Activated CD4-positive, alpha-beta T cell treated with anti-CD3 and anti-CD28 coated beads, Interleukin-2, amount 50 U/mL, for 24 hours (primary cell): ENCODE measurements at regions not wholly inside any gene's neighbourhood (a gene's known extent, or its start where the extent isn't known, plus 50 kb on each side); places are given as distances from the start of the nearest gene placed in this dataset.
"Not testable (repeated sequence)": the region's sequence is repeated elsewhere in the genome, so short reads cannot be mapped to it uniquely, and the experiment has no call there.

ENCODE experiments used
- DNase-seq, 2 donors: peaks; one replicate each; pipeline ENCODE4 v3.0.0-alpha.2; 2020; ENCODE audit warnings: low read depth in 1 of 2, low spot score in 1 of 2

DNA sequence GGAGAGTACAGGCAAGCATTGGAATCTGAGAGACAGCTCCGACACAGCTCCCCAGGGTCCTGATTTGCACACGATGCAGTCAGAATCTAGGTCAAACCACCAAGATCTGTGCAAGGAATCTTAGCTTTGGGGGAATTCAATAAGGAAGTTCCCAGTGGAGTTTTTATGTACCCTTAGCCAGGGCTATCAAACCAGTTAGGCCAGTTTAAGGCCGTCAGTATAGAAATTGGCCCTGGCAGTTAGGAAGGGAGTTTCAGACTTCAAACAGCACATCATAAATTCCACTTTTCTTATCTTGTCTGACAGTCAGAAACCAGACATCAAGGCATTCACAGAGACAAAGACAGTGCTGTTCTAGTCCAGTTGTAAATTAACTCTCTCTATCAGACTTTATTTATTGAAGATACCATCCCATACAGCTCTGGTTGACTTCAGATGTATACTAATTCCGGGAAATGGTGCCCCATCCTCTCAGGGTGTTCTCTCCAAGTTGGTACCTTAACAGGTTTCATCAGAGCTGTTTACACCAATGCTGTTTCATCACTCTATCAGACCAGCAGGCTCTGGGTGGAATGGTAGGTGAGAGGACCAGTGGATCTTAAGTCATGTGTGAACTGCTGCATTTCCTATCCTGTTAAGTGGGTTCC, 157.5 kb upstream of the ATF7IP start:
- DNase-seq = no peak

DNA sequence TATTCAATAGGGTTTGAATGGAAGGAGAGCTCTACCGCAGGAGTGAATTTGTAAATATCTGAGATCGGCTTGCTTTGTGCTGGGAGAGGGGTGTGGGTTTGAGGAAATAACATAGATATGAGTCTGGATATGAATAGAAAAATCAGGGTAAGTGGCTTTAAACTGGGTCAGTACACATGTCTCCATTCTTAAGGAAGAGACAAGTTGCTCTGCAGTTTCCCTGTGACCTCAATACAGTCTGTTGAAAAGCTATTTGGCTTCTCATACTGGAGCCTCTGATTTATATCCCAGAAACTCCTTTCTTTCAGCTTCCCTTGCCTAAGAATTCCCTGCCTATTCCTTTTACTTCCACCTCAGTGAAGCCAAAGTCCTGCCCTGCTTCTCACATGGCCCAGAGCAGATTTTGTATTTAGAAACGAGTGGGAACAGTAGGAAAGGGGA, 153.5 kb upstream of the ATF7IP start:
- DNase-seq = no peak

- DNase-seq = no peak
Observed at GRCh38 chr12:14213542-14213941, 151.9 kb upstream of the ATF7IP start.

DNA sequence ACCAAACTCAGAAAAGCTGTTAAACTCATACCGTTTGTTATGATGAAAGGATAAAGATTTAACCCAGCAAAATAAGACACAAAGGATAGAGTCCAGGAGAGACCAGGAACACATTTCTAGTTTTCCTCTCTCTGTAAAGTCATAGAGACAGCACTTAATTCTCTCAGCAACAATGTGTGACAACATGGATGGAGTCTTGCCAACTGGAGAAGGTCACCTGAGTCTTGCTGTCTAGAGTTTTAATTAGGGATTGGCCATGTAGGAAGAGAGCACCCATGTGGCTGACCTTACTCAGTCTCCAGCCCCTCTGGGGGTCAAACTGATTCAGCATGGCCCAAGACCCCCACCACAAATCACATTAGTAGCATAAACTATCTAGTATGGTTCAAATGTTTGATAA, 151.0 kb upstream of the ATF7IP start:
- DNase-seq = no peak

- DNase-seq = not testable (repeated sequence)
Observed at GRCh38 chr12:14215949-14216348, 149.5 kb upstream of the ATF7IP start.

GRCh38 chr12:14216405-14217294, 148.8 kb upstream of the ATF7IP start:
- DNase-seq = no peak

DNA sequence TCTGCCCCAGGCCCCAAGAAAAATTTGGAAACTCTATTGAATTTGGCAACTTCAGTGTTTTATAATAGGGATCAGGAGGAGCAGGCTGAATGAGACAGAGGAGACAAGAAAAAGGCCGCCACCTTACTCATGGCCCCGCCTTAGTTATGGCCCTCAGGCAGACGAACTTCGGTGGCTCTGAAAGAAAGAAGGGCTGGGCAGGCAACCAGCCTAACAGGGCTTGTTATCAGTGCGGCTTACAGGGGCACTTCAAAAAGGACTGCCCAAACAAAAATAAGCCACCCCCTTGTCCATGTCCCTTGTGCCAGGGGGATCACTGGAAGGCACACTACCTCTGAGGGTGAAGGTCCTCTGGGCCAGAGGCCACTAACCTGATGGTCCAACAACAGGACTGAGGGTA, 146.3 kb upstream of the ATF7IP start:
- no peak for DNase-seq

- DNase-seq = not testable (repeated sequence)
Observed at GRCh38 chr12:14219670-14220069, 145.8 kb upstream of the ATF7IP start.

- no peak for DNase-seq
Observed at GRCh38 chr12:14225064-14225463, 140.4 kb upstream of the ATF7IP start.

- DNase-seq = not testable (repeated sequence)
Observed at GRCh38 chr12:14235176-14235575, 130.3 kb upstream of the ATF7IP start.

DNA sequence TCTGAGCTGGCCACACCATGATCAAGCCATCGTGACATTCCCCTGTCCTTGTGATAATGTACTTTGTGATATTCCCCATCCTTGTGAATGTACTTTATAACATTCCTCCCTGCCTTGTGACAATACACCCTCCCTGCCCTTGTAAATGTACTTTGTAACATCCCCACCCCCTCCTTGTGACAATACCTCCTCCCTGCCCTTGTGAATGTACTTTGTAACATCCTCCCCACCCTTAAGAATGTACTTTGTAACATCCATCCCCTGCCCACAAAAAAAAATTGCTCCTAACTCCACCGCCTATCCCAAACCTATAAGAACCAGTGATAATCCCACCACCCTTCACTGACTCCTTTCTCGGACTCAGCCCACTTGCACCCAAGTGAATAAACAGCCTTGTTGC, 128.8 kb upstream of the ATF7IP start:
- not testable (repeated sequence) for DNase-seq

GRCh38 chr12:14238221-14238792, 127.2 kb upstream of the ATF7IP start:
- no peak for DNase-seq

- no peak for DNase-seq
Observed at GRCh38 chr12:14239350-14239934, 126.0 kb upstream of the ATF7IP start.

DNA sequence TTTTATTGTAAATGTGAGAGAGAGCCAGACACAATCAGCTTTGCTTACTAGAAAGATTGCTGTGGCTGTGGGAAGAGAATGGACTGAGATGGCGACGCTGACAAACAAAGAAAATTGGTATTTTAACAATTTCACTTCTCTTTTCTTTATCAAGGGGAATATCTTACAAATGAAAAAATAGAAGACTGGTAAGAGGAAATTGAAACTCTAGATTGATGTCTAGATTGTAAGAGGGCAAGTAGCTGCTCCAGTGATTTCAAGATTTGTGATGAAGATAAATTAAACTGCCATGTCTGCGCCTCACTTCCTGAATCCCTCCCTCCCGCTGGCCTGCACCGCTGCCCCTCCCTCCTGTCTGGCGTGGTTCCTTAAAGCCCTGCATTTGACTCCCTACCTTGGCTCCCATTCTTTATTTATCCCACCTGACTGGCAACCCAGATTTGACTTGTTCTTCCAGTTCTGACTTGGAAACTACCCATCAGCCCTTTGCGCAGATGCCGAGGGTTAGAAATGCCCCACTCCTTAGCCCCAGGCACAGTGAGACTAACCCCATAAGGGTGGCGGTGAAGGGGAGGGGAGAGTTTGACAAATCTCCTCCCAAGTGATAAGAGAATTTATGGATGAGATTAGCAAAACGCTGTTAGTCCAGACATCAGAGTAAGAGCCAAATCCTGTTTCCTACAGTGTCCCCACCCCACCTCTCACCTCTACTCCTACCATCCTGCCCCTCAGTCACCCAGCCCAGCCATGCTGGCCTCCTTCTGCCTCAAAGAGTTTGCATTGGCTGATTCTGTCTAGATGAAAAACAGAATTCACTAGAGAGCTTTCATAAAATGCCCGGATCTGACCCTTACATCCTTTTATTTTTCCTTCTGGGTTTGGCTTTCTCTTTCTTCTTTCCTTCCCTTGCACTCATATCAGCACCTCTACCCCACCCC, 125.3 kb upstream of the ATF7IP start:
- no peak for DNase-seq

- DNase-seq = no peak
Observed at GRCh38 chr12:14240873-14241220, 124.6 kb upstream of the ATF7IP start.

DNA sequence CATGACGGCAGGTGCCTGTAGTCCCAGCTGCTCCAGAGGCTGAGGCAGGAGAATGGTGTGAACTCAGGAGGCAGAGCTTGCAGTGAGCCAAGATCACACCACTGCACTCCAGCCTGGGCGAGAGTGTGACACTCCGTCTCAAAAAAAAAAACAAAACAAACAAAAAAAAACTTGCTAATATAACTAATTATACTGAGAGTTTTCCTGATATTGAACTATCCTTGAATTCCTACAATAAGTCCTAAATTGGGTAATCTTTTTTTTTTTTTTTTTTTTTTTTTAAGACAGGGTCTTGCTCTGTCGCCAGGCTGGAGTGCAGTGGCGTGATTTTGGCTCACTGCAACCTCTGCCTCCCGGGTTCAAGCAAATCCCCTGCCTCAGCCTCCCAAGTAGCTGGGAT, 122.7 kb upstream of the ATF7IP start:
- DNase-seq = not testable (repeated sequence)

- no peak for DNase-seq
Observed at GRCh38 chr12:14243941-14244340, 121.5 kb upstream of the ATF7IP start.

DNA sequence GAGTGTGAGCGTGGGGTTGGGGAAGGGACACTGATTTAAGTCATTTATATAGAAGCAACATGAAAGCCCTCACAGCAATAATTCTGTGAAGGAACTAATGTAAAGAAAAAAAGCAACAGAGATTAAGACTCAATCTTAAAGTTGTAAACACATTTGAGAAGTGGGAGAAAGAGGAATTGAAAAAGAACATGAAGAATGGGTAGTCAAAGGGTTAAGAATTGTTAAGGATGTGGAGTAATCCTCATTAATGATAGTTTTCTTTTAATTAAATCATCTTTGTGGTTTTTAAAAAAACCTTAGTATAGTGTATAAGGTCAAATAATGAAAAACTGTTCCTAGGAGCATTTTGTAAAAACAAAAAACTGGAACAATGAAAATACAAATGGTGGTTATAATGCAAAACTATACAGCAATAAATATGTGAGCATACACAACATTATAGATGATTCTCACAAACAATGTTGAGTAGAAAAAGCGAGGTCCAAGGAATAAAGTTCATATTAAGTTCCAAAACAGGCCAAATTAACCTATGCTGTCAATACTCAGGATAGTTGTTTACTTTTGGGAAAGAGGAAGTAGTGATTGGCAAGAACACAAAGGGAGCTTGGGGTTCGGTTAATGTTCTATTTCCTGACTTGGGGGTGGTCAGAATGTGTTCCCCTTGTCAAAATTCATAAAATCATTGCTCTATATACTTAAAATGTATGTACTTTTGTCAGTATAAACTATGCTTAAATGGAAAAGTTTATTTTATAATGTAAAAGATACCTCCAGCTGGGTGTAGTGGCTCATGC, 120.4 kb upstream of the ATF7IP start:
- DNase-seq = no peak

GRCh38 chr12:14247166-14247565, 118.3 kb upstream of the ATF7IP start:
- no peak for DNase-seq

DNA sequence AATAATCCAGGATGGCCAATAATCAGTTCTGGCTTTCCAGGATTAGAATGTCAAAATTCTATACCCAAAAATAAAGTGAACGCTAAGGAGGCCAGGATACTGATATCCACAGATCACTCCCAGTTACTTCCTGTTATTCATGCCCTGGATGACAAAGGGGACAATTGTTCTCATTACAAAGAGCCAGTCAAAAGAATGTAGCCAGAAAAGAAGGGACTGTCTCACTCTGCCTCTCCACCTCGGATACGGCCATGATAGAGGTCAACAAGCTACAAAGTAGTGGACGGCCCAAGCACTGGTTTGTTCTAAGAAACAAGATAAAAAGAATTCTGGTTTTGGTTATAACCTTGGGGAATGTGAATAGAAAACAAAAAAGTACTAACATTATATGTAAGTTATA, 116.1 kb upstream of the ATF7IP start:
- DNase-seq = no peak
